ENCODE measurements at regions not wholly inside any gene's neighbourhood (a gene's known extent, or its start where the extent isn't known, plus 50 kb on each side); places are given as distances from the start of the nearest gene placed in this dataset.

DNA sequence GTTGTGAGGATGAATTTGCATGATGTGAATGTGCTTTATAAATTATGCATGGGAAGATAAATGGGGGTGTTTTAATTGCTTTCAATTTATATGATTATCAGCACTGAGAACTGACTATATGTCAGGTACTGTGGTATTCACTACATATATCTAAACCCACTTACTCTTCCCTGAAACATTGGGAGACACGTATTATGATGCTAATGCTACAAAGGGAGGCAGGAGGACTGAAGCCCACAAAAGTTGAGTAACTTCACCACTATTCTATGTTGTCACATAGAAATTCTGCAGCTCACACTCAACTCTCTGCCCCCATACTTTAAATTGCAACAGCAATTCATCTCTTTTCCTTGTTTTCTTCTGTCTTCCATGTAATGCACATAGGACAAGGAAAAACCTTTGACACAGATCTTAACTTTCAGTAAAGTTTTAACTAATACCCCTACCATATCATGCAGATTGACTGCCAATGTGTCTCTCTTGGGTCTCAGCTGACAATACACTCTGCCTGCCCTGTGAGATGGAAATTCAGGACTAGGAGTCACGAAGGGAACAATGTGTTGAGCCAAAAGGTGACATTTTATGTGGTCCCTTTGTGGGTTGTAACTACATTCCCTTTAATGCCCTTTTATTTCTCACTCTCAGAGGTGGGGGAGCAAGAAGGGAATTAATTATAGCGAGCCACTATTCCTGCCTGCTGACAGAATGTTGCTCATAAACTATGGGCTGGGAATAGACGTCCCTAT lies 691.0 kb upstream of the SORCS1 start:
- DNase-seq: no peak

GRCh38 chr10:107848726-107849360 lies 684.3 kb upstream of the SORCS1 start:
- no peak for DNase-seq

DNA sequence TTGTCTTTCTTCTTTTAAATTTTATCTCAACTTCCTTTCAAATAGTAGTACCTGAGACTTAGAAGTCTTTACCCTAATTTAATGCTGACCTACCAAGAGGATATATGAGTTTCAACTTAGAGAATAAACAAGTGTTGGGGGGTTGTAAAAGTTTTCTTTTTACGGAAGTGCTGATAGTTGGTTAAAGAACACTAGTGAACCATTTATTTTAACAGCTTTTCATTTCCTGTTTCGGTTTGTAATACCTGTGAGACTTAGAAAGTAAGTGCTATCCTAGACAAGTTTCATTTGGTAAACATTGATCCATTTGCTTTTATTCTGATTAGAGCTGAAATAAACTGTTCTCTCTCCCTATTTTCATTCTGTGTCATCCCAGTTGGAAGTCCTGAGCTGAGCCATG lies 683.1 kb upstream of the SORCS1 start:
- DNase-seq: no peak

DNA sequence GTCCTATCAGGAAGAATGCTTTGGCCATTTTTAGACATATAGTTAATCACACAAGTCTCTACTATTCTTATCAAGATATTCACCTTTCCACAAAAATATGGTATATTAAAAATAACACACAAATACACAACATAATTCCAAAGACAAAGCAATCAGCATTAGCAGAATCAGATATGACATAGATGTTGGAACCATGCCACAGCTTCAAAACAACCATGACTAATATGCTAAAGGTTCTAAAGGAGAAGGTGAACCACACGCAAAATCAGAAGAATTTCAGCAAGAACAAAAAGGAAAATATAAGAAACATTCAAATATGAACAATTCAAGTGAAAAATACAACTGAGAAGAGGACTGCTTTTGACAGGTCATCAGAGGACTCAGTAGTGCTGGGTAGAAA lies 670.2 kb upstream of the SORCS1 start:
- no peak for DNase-seq

DNA sequence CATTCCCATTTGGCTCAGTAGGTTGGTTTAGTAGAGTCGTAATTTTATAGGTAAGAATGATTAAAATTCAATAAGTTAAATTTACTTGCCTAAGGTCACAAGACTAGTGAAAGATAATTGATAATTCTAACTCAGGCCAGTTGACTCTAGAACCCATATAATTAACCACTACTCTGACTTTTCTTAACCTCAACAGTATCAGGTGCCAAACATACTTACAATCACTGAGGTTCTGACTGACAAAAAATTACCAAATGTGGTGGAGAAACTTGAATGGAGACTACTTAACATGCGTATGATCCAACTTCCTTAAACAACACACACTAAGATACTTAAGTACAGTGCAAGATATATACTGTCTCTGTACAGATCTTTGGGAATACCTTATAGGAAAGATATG lies 667.3 kb upstream of the SORCS1 start:
- DNase-seq: no peak

DNA sequence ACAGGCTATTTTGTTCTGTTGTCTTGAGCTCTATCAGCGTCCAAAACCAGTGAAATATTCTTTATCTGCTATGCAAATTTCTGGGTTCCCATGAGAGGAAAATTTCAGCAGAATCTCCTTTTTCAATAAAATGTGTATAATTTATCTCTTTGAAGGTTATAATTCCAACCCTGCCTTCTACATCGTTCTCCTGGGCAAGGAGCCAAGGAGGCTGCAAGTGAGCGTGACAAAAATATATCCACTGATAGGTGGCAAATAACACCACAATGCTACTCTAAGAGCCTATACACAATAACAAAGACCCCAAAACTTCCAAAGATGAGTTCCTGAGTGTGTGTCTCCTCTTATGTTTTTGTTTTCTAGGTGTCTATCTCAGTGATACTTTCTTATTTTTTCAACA lies 664.7 kb upstream of the SORCS1 start:
- DNase-seq: no peak

DNA sequence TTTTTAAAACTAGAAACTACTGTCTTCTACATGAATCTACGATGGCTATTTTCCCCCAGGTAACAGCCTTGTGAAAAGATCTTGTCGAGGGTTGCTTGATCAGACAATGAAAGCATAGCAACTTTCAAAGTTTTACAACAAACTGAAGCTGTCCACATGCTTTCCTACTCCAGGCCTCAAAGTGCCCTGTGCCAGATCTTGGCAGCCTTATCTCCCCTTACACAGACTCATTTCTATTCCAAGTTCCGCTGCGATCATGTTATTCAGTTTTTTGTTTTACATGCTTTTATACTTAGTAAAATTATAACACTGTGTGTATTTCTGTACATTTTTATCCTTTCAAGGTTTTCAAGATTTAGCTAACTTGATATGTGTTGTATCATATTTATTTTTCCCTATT lies 661.7 kb upstream of the SORCS1 start:
- DNase-seq: no peak

DNA sequence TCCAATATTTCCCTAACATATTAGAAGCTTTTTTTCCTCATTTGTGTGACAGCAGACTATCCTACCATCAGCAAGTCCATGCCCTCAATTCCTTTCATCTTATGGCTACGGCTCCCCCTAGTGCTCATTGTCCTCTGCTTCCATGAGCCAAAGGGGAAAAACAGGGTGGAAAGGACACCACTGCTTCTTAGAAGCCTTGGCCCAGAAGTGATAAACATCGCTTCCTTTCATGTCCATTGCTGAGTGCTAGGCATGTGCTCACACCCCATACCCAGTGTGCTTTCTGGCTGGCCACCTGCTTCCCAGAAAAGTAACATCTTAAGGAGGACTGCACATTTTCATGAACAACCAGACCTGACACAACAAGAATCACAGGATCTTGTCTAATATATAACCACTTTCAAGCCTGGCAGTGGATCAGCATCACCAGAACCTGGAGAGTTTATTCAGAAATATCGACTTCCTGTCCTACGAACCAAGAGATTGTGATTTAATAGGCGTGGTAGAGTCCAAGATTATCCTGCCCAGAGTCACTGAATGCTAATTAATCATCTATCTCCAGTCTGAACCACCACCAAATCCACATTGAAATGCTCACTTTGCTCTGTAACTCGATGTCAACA lies 650.5 kb upstream of the SORCS1 start:
- DNase-seq: no peak

DNA sequence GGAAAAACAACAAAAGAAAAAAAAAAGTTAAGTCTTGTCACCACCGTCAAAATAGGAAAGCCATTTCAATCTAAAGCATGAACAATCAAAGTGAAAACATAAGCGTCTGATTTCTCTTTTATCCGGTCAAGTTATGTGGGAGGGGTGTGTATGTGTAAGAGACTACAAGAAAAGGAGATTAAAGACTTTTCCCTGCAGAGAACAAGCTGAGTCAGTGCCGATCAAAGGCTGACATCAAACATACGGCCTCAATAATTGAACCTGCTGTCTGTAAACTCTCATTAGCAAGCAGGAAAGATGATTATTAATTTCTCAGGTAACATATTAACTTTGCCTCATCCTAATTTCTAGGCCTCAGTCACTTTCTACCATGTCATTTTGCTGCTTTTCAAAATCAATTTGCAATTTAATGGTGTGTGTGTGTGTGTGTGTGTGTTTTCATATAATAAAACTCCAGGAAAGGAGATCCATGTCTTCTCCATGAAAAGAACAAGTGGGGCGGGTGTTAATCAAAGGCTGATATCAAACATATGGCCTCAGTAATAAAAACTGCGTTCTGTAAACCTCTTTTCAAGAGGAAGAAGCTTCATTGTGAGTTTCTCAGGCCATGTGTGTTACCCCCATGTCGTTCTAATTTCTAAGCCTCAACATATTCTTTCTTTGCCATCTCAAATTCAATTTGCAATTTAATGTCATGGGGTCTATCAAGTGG lies 649.1 kb upstream of the SORCS1 start:
- no peak for DNase-seq

GRCh38 chr10:107809889-107810288 lies 645.4 kb upstream of the SORCS1 start:
- no peak for DNase-seq

- DNase-seq: no peak
Observed at GRCh38 chr10:107807836-107808235, 643.3 kb upstream of the SORCS1 start.

DNA sequence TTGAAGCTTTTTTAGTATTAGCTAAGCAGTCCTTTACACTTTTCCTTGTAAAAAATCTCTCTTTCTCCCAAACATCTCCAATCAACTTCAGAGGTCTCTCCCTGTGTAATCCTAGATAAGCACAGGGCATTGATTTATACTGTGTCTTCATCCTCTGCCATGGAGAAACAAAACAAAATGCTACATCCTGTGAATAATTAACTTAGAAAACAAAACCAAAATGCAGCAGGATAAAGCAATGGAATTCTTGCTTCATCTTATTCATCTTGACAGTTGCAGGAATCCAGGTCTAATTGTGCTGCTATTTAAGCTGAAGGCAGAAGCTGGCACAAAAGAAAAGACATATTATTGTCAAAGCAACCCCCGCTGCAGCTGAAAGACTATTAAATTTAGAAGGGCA lies 641.5 kb upstream of the SORCS1 start:
- DNase-seq: no peak

DNA sequence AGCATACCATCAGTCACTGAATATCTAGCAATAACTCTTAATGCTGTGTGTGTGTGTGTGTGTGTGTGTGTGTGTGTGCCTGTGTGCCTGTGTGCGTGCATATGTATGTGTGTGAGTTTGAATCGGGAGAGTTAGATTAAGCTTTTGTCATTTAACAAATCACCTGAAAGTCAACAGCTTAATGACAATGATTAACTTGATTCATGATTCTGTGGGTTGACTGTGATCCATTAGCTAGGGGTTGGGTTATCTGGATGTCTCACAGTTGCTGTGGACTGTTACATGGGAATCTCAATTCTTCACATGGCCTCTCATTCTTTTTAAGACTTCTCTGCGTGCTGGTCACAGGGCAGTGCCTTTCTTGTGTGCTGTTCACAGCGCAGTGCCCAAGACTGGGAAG lies 639.0 kb upstream of the SORCS1 start:
- DNase-seq: no peak

- DNase-seq: no peak
Observed at GRCh38 chr10:107800061-107800460, 635.6 kb upstream of the SORCS1 start.

GRCh38 chr10:107790271-107790670 lies 625.8 kb upstream of the SORCS1 start:
- DNase-seq: no peak

- no peak for DNase-seq
Observed at GRCh38 chr10:107771066-107771465, 606.6 kb upstream of the SORCS1 start.

DNA sequence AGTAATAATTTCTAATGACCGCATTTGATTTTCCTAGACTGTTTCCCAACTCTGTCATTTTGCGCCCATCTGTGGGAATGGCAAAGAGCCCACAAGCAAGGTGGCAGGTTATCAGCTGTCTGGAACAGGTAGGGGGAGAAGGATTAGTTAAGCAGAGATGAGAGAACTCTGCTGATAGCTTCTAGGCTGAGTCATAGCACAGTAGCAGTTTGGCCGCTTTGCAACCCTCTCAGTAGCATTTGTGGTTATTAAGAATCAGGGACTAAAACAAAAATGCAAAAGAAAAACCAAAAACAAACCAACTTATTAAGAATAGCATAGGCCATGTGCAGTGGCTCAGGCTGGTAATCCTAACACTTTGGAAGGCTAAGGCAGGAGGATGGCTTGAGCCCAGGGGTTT lies 602.7 kb upstream of the SORCS1 start:
- DNase-seq: no peak

GRCh38 chr10:107754814-107755213 lies 590.3 kb upstream of the SORCS1 start:
- DNase-seq: no peak

GRCh38 chr10:107749235-107749634 lies 584.7 kb upstream of the SORCS1 start:
- no peak for DNase-seq

DNA sequence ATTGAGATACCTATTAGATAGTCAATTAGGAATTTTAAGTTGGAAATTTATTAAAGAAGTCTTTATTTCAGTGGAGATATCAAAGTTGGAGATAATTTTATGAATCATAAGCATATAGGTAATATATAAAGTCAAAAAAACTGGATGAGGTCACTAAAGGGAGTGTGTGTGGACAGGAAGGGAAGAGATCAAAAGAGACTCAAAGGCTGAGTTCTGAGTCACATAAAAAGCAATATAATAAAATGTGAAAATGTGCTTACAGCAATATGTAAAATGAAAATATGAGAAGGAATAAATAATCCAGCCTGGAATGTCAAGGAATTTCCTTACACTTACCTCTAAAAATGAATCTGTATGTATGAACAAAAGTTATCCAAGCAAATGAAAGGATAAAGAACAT lies 583.3 kb upstream of the SORCS1 start:
- no peak for DNase-seq

DNA sequence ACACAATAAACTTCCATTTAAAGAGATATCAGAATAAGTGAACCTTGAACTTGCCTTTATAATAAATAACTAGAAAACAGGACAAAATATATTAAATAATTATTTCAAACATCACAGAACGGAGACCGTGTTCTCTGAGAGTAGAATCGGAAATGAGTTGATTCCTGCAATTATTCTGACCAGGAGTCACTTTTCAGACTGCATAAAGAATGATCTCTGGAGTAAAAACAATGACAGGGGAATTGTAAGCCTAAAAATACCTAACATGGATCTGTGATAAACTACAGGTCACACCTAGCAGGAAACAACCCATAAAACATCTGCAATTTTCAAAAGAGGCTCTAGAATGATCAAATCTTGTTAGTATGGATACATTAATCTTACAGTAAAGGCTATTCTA lies 577.5 kb upstream of the SORCS1 start:
- DNase-seq: no peak

DNA sequence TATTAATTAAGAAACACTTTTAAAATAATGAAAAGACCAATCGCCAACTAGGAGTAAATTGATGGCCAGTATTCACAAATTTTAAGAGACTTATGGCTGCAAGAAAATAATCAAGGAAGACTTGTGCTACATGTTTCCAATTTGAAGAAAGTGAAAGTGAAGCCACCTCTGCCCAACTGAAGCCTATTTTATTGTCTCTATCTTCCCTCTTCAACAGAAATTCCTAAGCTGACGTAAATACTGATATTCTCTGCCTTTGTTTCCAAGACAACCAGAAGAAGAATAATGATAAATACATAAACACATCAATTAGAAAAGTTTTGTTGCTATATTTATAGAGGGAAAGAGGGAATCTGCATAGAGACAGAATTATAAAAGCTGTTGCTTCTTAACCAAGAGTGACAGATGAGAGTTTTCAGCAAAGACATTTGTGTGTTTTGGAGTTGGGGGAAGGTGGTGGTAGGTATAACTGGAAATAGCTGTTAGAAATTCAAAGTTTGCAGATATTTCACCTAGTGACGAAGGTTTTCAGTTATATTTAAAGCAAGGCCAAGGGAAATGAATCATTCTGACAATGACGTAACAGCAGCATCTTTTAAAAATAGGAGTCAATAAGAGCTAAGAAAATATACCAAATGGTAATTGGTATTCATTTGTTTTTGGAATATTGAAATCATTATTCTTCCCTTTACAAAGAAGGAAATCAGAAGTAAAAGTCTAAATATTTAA lies 576.6 kb upstream of the SORCS1 start:
- no peak for DNase-seq

DNA sequence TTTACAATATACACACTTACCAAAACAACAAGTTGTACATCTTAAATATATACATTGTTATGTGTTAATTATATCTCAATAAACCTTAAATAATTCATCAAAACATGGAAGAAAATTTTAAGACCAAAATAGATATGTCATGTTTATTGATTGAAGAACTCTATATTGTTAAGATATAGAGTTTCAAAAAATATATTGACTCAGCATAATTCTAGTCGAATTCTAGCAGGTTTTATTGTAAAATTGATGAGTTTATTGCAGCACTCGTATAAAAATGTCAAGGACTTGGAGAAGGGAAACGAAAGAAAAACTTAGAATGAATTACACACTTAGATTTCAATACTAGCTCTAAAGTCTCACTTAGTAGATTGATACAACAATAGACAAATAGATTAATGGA lies 575.4 kb upstream of the SORCS1 start:
- no peak for DNase-seq
